Pancreas (tissue), 10 donors: ENCODE measurements at regions not wholly inside any gene's neighbourhood (a gene's known extent, or its start where the extent isn't known, plus 50 kb on each side); places are given as distances from the start of the nearest gene placed in this dataset.
A peak's percentile ranks its signal among the peaks of the same experiment; 100 is the strongest.

ENCODE experiments used
- ATAC-seq, 4 donors: fragments of 200-7000 bp; cut with Tn5 transposase; one replicate each; pipeline versions ENCODE4 v1.8.0 to v1.9.1; 2020; ENCODE audit warnings: mild to moderate bottlenecking in 4 of 4, moderate library complexity in 4 of 4
- DNase-seq, 6 donors: peaks; one replicate each; pipeline ENCODE4 v3.0.0-alpha.2; 2020
- FAIRE-seq: peaks from 2 replicates; lab custom pipeline; 2012; peaks lifted over from hg19 to GRCh38; lab: Jason Lieb, UNC
- H3K27ac ChIP-seq, 4 donors: fragments of 200-600 bp; sonication (generic); 1 replicate in 3 of 4; 2 replicates in 1 of 4; pipeline versions ENCODE4 v1.5.0 to v1.8.0; 2020
- H3K27me3 ChIP-seq, 4 donors: fragments of 200-600 bp; one replicate each; pipeline ENCODE4 v1.8.0; 2021
- H3K36me3 ChIP-seq, 3 donors: fragments of 200-600 bp; sonication (generic) in 1 of 3; one replicate each; pipeline versions ENCODE4 v1.5.0 to v1.8.0; 2020 to 2021
- H3K4me1 ChIP-seq, 3 donors: fragments of 200-600 bp; one replicate each; pipeline ENCODE4 v1.8.0; 2021
- H3K4me3 ChIP-seq, 4 donors: fragments of 200-600 bp; sonication (generic) in 2 of 4; one replicate each; pipeline versions ENCODE4 v1.5.0 to v1.8.0; 2020 to 2021
- H3K9me3 ChIP-seq, 4 donors: fragments of 200-600 bp; one replicate each; pipeline ENCODE4 v1.8.0; 2021
- CTCF ChIP-seq, 4 donors: fragments of 200-600 bp; sonication (generic) in 3 of 4; IDR thresholded peaks; one replicate each; pipeline versions ENCODE4 v1.5.0 to v1.8.0; 2021; ENCODE audit warnings: antibody characterized with exemption in 4 of 4
- WGBS, 2 donors: extraction: QIAGEN DNeasy Blood & Tissue Kit; methylation state at CpG; one replicate each; pipeline ENCODE4 v1.1.7; 2013; 5-methylcytosine and 5-hydroxymethylcytosine counted together
- intact Hi-C, 3 donors: fragments of 100-400 bp; cut with DNase I; formaldehyde crosslinking; loops; one replicate each; pipeline versions ENCODE4 v1.11.1 to v1.14.2; 2022
- donor health status: healthy with polysubstance abuse.
- donor health status: DM: no; HTN: no; CAD: no; lungs with moderate emphysema.
- donor health status: DM: no; HTN: no; CAD: no.
- donor health status: control.
- donor health status: control.
- donor health status: Bipolar disorder and iron deficiency.
- donor health status: DM: yes; HTN: yes; CAD: no.
- donor health status: DM: no; HTN: no; CAD: no.
- donor health status: DM: no; HTN: no; CAD: no.
- donor health status: DM: yes; HTN: yes; CAD: no.

- WGBS, 2 donors = 0% methylated on average over 1 of the region's 1 CpG
- TF ChIP-seq CTCF (IDR thresholded peaks at IDR 0.05) = no peak
- DNase-seq (no peak), FAIRE-seq (no peak), ATAC-seq (no peak)
- H3K4me3 ChIP-seq = no peak overlapping the region
- H3K36me3 ChIP-seq = no peaks in the 10 kb centered on the region
- H3K27ac ChIP-seq = no peak overlapping the region
- intact Hi-C loops = no loop called here
- no peaks in the 10 kb centered on the region for H3K27me3 ChIP-seq
- H3K4me1 ChIP-seq = no peaks in the 10 kb centered on the region
- no peaks in the 10 kb centered on the region for H3K9me3 ChIP-seq
Measured at GRCh38 chr9:99300103-99300439, 78.0 kb downstream of the SEC61B start.

- H3K4me1 ChIP-seq = no peaks in the 10 kb centered on the region
- intact Hi-C loops = no loop called here
- ATAC-seq (no peak), DNase-seq (no peak), FAIRE-seq (no peak)
- H3K9me3 ChIP-seq = no peaks in the 10 kb centered on the region
- H3K27ac ChIP-seq = no peak overlapping the region
- TF ChIP-seq CTCF (IDR thresholded peaks at IDR 0.05) = no peak
- no peak overlapping the region for H3K4me3 ChIP-seq
- no peaks in the 10 kb centered on the region for H3K36me3 ChIP-seq
- no peaks in the 10 kb centered on the region for H3K27me3 ChIP-seq
- 51 to 58% methylated on average over 3 of the region's 3 CpGs for WGBS, 2 donors
Measured at GRCh38 chr9:99300603-99301002, 78.5 kb downstream of the SEC61B start.

- Histone ChIP-seq H3K27me3 (no peaks in the 10 kb centered on the region), H3K4me1 (no peaks in the 10 kb centered on the region), H3K4me3 (no peak overlapping the region), H3K36me3 (no peaks in the 10 kb centered on the region), H3K9me3 (no peaks in the 10 kb centered on the region), H3K27ac (no peak overlapping the region)
- no peak for ATAC-seq
- DNase-seq = no peak
- whole genome bisulfite sequencing, 2 donors = 74 to 78% methylated on average over 6 of the region's 6 CpGs
- no peak for FAIRE-seq
- TF ChIP-seq CTCF (IDR thresholded peaks at IDR 0.05) = no peak
- intact Hi-C loops = no loop called here
Measured at GRCh38 chr9:99303177-99303576, 81.1 kb downstream of the SEC61B start.

GRCh38 chr9:99305124-99305523, 83.0 kb downstream of the SEC61B start:
- no peaks in the 10 kb centered on the region for H3K27me3 ChIP-seq
- no peaks in the 10 kb centered on the region for H3K4me1 ChIP-seq
- no peaks in the 10 kb centered on the region for H3K9me3 ChIP-seq
- no peak overlapping the region for H3K4me3 ChIP-seq
- WGBS, 2 donors = 77 to 87% methylated on average over 8 of the region's 8 CpGs
- H3K27ac ChIP-seq = no peak overlapping the region
- FAIRE-seq (no peak), ATAC-seq (no peak), DNase-seq (no peak)
- no peaks in the 10 kb centered on the region for H3K36me3 ChIP-seq
- intact Hi-C loops = no loop called here
- TF ChIP-seq CTCF (IDR thresholded peaks at IDR 0.05) = no peak

GRCh38 chr9:99305820-99306811, 84.0 kb downstream of the SEC61B start:
- FAIRE-seq (no peak), ATAC-seq (no peak), DNase-seq (peak in 1 of 6 donors; percentile 34)
- no peak for TF ChIP-seq CTCF (IDR thresholded peaks at IDR 0.05)
- intact Hi-C loops = no loop called here
- no peak overlapping the region for H3K27ac ChIP-seq
- H3K27me3 ChIP-seq = no peaks in the 10 kb centered on the region
- WGBS, 2 donors = 89 to 95% methylated on average over 41 of the region's 41 CpGs
- H3K9me3 ChIP-seq = no peaks in the 10 kb centered on the region
- H3K36me3 ChIP-seq = no peaks in the 10 kb centered on the region
- H3K4me3 ChIP-seq = no peak overlapping the region
- H3K4me1 ChIP-seq = no peaks in the 10 kb centered on the region
